HG02885 (cell line): ENCODE measurements at regions not wholly inside any gene's neighbourhood (a gene's known extent, or its start where the extent isn't known, plus 50 kb on each side); places are given as distances from the start of the nearest gene placed in this dataset.
"Not testable (repeated sequence)": the region's sequence is repeated elsewhere in the genome, so short reads cannot be mapped to it uniquely, and the experiment has no call there.

Source experiments
- ATAC-seq: cut with Tn5 transposase; IDR thresholded peaks from one replicate; pipeline ENCODE4 v1.9.1; 2021; ENCODE audit warnings: mild to moderate bottlenecking; ENCODE audit not compliant: unreplicated experiment, poor library complexity

GRCh38 chr7:69243016-69243415 is 355.3 kb upstream of the AUTS2 start:
- ATAC-seq, result no peak

GRCh38 chr7:69244701-69245100 is 353.6 kb upstream of the AUTS2 start:
- ATAC-seq, result no peak

- no peak for ATAC-seq
Observed at GRCh38 chr7:69245646-69246045, 352.6 kb upstream of the AUTS2 start.

- ATAC-seq, result no peak
Observed at GRCh38 chr7:69246758-69247157, 351.5 kb upstream of the AUTS2 start.

GRCh38 chr7:69248382-69248828 is 349.9 kb upstream of the AUTS2 start:
- ATAC-seq, result not testable (repeated sequence)

- no peak for ATAC-seq
Observed at GRCh38 chr7:69250958-69251357, 347.3 kb upstream of the AUTS2 start.

- ATAC-seq, result no peak
Observed at GRCh38 chr7:69254643-69255042, 343.6 kb upstream of the AUTS2 start.

GRCh38 chr7:69256634-69257081 is 341.6 kb upstream of the AUTS2 start:
- ATAC-seq, result no peak

- no peak for ATAC-seq
Observed at GRCh38 chr7:69257592-69257991, 340.7 kb upstream of the AUTS2 start.

GRCh38 chr7:69259445-69259844 is 338.8 kb upstream of the AUTS2 start:
- no peak for ATAC-seq

- ATAC-seq, result no peak
Observed at GRCh38 chr7:69260023-69260422, 338.3 kb upstream of the AUTS2 start.

- no peak for ATAC-seq
Observed at GRCh38 chr7:69263550-69263949, 334.7 kb upstream of the AUTS2 start.

GRCh38 chr7:69269806-69270205 is 328.5 kb upstream of the AUTS2 start:
- ATAC-seq, result no peak

- no peak for ATAC-seq
Observed at GRCh38 chr7:69272101-69272500, 326.2 kb upstream of the AUTS2 start.

- no peak for ATAC-seq
Observed at GRCh38 chr7:69276011-69276729, 322.1 kb upstream of the AUTS2 start.

GRCh38 chr7:69277366-69277765 is 320.9 kb upstream of the AUTS2 start:
- no peak for ATAC-seq

GRCh38 chr7:69282946-69283345 is 315.3 kb upstream of the AUTS2 start:
- ATAC-seq, result no peak

- no peak for ATAC-seq
Observed at GRCh38 chr7:69283421-69283820, 314.9 kb upstream of the AUTS2 start.

- ATAC-seq, result no peak
Observed at GRCh38 chr7:69285854-69286253, 312.4 kb upstream of the AUTS2 start.

GRCh38 chr7:69295977-69296376 is 302.3 kb upstream of the AUTS2 start:
- no peak for ATAC-seq

- ATAC-seq, result no peak
Observed at GRCh38 chr7:69301253-69301652, 297.0 kb upstream of the AUTS2 start.

- ATAC-seq, result no peak
Observed at GRCh38 chr7:69309601-69310000, 288.7 kb upstream of the AUTS2 start.
